GM12878 (cell line): ENCODE measurements at regions not wholly inside any gene's neighbourhood (a gene's known extent, or its start where the extent isn't known, plus 50 kb on each side); places are given as distances from the start of the nearest gene placed in this dataset.

ENCODE experiments used
- ATAC-seq: fragments of 200-7000 bp; cut with Tn5 transposase; 3 replicates; pipeline ENCODE4 v1.9.1; 2020; ENCODE audit warnings: mild to moderate bottlenecking, moderate library complexity
- BruUV-seq: library from RNA; stranded (reverse); fragments of 400-500 nt; replicated peaks from 2 replicates; lab custom pipeline; 2021; lab: Mats Ljungman, UMichigan
- CTCF ChIA-PET: fragments of 300-600 bp; sonication (Branson Sonifier 250); formaldehyde crosslinking; extraction: SDS; loops from one replicate; lab custom pipeline; 2021; ENCODE audit warnings: inconsistent platforms; lab: Yijun Ruan, JAX
- POLR2A ChIA-PET: fragments of 350-600 bp; formaldehyde crosslinking; extraction: SDS; loops from one replicate; lab custom pipeline; 2021; ENCODE audit warnings: inconsistent platforms; lab: Charles Lee
- RAD21 ChIA-PET: fragments of 300-600 bp; sonication (Branson Sonifier 250); formaldehyde crosslinking; loops from one replicate; lab custom pipeline; 2023; ENCODE audit warnings: antibody characterized with exemption; ENCODE audit not compliant: unreplicated experiment; lab: Charles Lee
- SMC1A ChIA-PET: fragments of 300-600 bp; sonication (Branson Sonifier 250); formaldehyde crosslinking; loops from one replicate; lab custom pipeline; 2023; ENCODE audit not compliant: unreplicated experiment, uncharacterized antibody; lab: Charles Lee
- DNase-seq: peaks from one replicate; pipeline ENCODE4 v3.0.0-alpha.2; 2011; ENCODE audit warnings: low read depth, low spot score
- FAIRE-seq: peaks from 3 replicates; lab custom pipeline; 2011; peaks lifted over from hg19 to GRCh38; lab: Jason Lieb, UNC
- H2AFZ ChIP-seq: 2 replicates; pipeline ENCODE4 v1.6.0; 2011; ENCODE audit warnings: low read depth, low read length, control low read depth; ENCODE audit not compliant: control insufficient read depth
- H3K27ac ChIP-seq: 2 replicates; pipeline ENCODE4 v1.5.1; 2011; ENCODE audit warnings: control low read depth; ENCODE audit not compliant: control insufficient read depth, insufficient read depth
- H3K27me3 ChIP-seq, 2 experiments: replicated peaks in 1 of 2; 2 replicates each; pipeline versions ENCODE4 v1.6.0 to v1.6.1; 2011; ENCODE audit warnings: low read length in 1 of 2; ENCODE audit not compliant: control insufficient read depth in 2 of 2, insufficient read depth in 2 of 2
- H3K36me3 ChIP-seq, 2 experiments: 2 replicates each; pipeline ENCODE4 v1.5.1; 2011; ENCODE audit warnings: low read length in 1 of 2; ENCODE audit not compliant: control insufficient read depth in 2 of 2, insufficient read depth in 2 of 2
- H3K4me1 ChIP-seq: 2 replicates; pipeline ENCODE4 v1.6.1; 2011; ENCODE audit warnings: mild to moderate bottlenecking, low read length, moderate library complexity, mixed read lengths; ENCODE audit not compliant: control insufficient read depth, insufficient read depth
- H3K4me2 ChIP-seq: 2 replicates; pipeline ENCODE4 v1.6.0; 2011; ENCODE audit warnings: control low read depth; ENCODE audit not compliant: control insufficient read depth, insufficient read depth
- H3K4me3 ChIP-seq: fragments of 200-600 bp; sonication (generic); 2 replicates; pipeline ENCODE4 v1.5.1; 2016
- H3K79me2 ChIP-seq: 2 replicates; pipeline ENCODE4 v1.6.0; 2011; ENCODE audit warnings: low read length; ENCODE audit not compliant: control insufficient read depth, insufficient read depth
- H3K9ac ChIP-seq: 2 replicates; pipeline ENCODE4 v1.8.0; 2011; ENCODE audit warnings: low read length, control low read depth, mixed read lengths; ENCODE audit not compliant: control insufficient read depth, insufficient read depth
- H3K9me3 ChIP-seq: replicated peaks from 3 replicates; pipeline ENCODE4 v1.5.1; 2011; ENCODE audit warnings: mild to moderate bottlenecking, low read length; ENCODE audit not compliant: control insufficient read depth, insufficient read depth
- H4K20me1 ChIP-seq: 2 replicates; pipeline ENCODE4 v1.6.0; 2011; ENCODE audit not compliant: control insufficient read depth, insufficient read depth
- CBFB ChIP-seq: IDR thresholded peaks from 2 replicates; pipeline ENCODE4 v1.6.1; 2016; ENCODE audit warnings: antibody characterized with exemption, low read depth
- CBX5 ChIP-seq: sonication (generic); IDR thresholded peaks from 2 replicates; pipeline ENCODE4 v1.6.1; 2016; ENCODE audit warnings: low read depth, moderate library complexity, mild to moderate bottlenecking, inconsistent platforms
- CHD4 ChIP-seq: fragments of 200-600 bp; sonication (generic); IDR thresholded peaks from 2 replicates; pipeline ENCODE4 v1.6.1; 2016; ENCODE audit warnings: mild to moderate bottlenecking
- CTCF ChIP-seq, 3 experiments: IDR thresholded peaks in 2 of 3; conservative IDR thresholded peaks in 1 of 3; 2 replicates each; pipeline ENCODE4 v1.5.1; 2011; ENCODE audit warnings: low read depth in 3 of 3, low read length in 3 of 3, mild to moderate bottlenecking in 3 of 3, control low read depth in 2 of 3, moderate library complexity in 2 of 3, inconsistent platforms in 1 of 3, mixed read lengths in 1 of 3; ENCODE audit not compliant: control insufficient read depth in 2 of 3, insufficient read depth in 1 of 3; ENCODE audit errors: extremely low read depth in 1 of 3
- HDGF ChIP-seq: fragments of 450-650 bp; IDR thresholded peaks from 2 replicates; pipeline ENCODE4 v1.6.1; 2016; ENCODE audit warnings: antibody characterized with exemption
- MAX ChIP-seq: IDR thresholded peaks from 2 replicates; pipeline ENCODE4 v1.6.1; 2012; ENCODE audit warnings: low read depth, low read length, improper control_type of control experiment
- MYC ChIP-seq: IDR thresholded peaks from 2 replicates; pipeline ENCODE4 v1.6.1; 2011; ENCODE audit warnings: mild to moderate bottlenecking, low read length, moderate library complexity, inconsistent platforms; ENCODE audit not compliant: insufficient read depth, insufficient replicate concordance, insufficient read length, severe bottlenecking
- ZBED1 ChIP-seq: IDR thresholded peaks from 2 replicates; pipeline ENCODE4 v1.6.1; 2016; ENCODE audit warnings: borderline replicate concordance
- WGBS: methylation state at CpG from one replicate; pipeline ENCODE4 v1.1.6; 2016; ENCODE audit warnings: low lambda C conversion rate; ENCODE audit not compliant: insufficient replicate concordance, insufficient coverage; ENCODE audit errors: missing lambda C conversion rate; 5-methylcytosine and 5-hydroxymethylcytosine counted together
- in situ Hi-C: fragments of 300-500 bp; cut with MboI; formaldehyde crosslinking; loops from 9 replicates; pipeline ENCODE4 v1.14.3; 2018; ENCODE audit warnings: mixed read lengths
- intact Hi-C: fragments of 100-400 bp; cut with micrococcal nuclease; formaldehyde crosslinking; loops from one replicate; pipeline ENCODE4 v1.14.2; 2022; ENCODE audit not compliant: unreplicated experiment

- no peaks in the 10 kb centered on the region for H4K20me1 ChIP-seq
- H3K79me2 ChIP-seq = no peaks in the 10 kb centered on the region
- no peaks in the 10 kb centered on the region for H3K36me3 ChIP-seq
- H3K27ac ChIP-seq = no peak overlapping the region
- H3K9ac ChIP-seq = no peak overlapping the region
- 27% methylated on average over 1 of the region's 1 CpG for whole genome bisulfite sequencing
- DNase-seq = no peak
- no peak for ATAC-seq
- H3K9me3 ChIP-seq = no peaks in the 10 kb centered on the region
- no peak overlapping the region for H3K4me2 ChIP-seq
- RAD21 ChIA-PET = no interaction called here
- SMC1A ChIA-PET = interaction anchor here (0.9 to 1.1 kb wide), 3 partner anchors 19 to 186 kb away, joined by 3 read pairs; no protein-coding TSS in a partner anchor
- H3K4me3 ChIP-seq = no peak overlapping the region
- FAIRE-seq = no peak
- H3K4me1 ChIP-seq = no peaks in the 10 kb centered on the region
- POLR2A ChIA-PET = no interaction called here
- in situ Hi-C loops = no loop called here
- no peaks in the 10 kb centered on the region for H3K27me3 ChIP-seq
- H2AFZ ChIP-seq = no peak overlapping the region
- no TSS peak for BruUV-seq
- CTCF ChIA-PET = interaction anchor here (1.3 kb wide), 1 partner anchor 11 kb away, joined by 5 read pairs; no protein-coding TSS in a partner anchor
- intact Hi-C loops = no loop called here
- TF ChIP-seq ZBED1 = no peak
- no peak for TF ChIP-seq MYC
- no peak for TF ChIP-seq CTCF (IDR thresholded peaks at IDR 0.05 in 2 of 3, conservative IDR thresholded peaks at IDR 0.05 in 1 of 3; ENCODE audit: control insufficient read depth in 2 of 3, extremely low read depth in 1 of 3, insufficient read depth in 1 of 3, low read depth in 3 of 3, low read length in 3 of 3)
- no peak for TF ChIP-seq CBX5
- no peak for TF ChIP-seq CBFB
- TF ChIP-seq CHD4 = no peak
- no peak for TF ChIP-seq MAX
- TF ChIP-seq HDGF = no peak
Observed at GRCh38 chr3:6435951-6436350, 425.0 kb upstream of the GRM7 start.
